ENCODE measurements at regions not wholly inside any gene's neighbourhood (a gene's known extent, or its start where the extent isn't known, plus 50 kb on each side); places are given as distances from the start of the nearest gene placed in this dataset.

GRCh38 chr1:34338871-34339270 lies 162.2 kb downstream of the C1orf94 start:
- TF ChIP-seq CTCF (IDR thresholded peaks at IDR 0.05; ENCODE audit: low read depth, low read length) = no peak

GRCh38 chr1:34341896-34342295 lies 165.2 kb downstream of the C1orf94 start:
- DNase-seq (ENCODE audit: low read depth in 2 of 2) = no peak
- no peak overlapping the region for H3K4me3 ChIP-seq (replicated peaks in 1 of 2; ENCODE audit: low read depth in 2 of 2, low read length in 2 of 2)

More at GRCh38 chr1:34338871-34339270, 162.2 kb downstream of the C1orf94 start:
- no peak overlapping the region for H3K4me3 ChIP-seq (replicated peaks in 1 of 2; ENCODE audit: low read depth in 2 of 2, low read length in 2 of 2)
- DNase-seq (ENCODE audit: low read depth in 2 of 2) = no peak

GRCh38 chr1:34342334-34342733 lies 165.6 kb downstream of the C1orf94 start:
- DNase-seq (ENCODE audit: low read depth in 2 of 2) = no peak
- no peak for TF ChIP-seq CTCF (IDR thresholded peaks at IDR 0.05; ENCODE audit: low read depth, low read length)
- H3K4me3 ChIP-seq (replicated peaks in 1 of 2; ENCODE audit: low read depth in 2 of 2, low read length in 2 of 2) = no peak overlapping the region

More at GRCh38 chr1:34341896-34342295, 165.2 kb downstream of the C1orf94 start:
- no peak for TF ChIP-seq CTCF (IDR thresholded peaks at IDR 0.05; ENCODE audit: low read depth, low read length)

GRCh38 chr1:34346128-34346527 lies 169.4 kb downstream of the C1orf94 start:
- TF ChIP-seq CTCF (IDR thresholded peaks at IDR 0.05; ENCODE audit: low read depth, low read length) = no peak
- H3K4me3 ChIP-seq (replicated peaks in 1 of 2; ENCODE audit: low read depth in 2 of 2, low read length in 2 of 2) = no peak overlapping the region
- DNase-seq (ENCODE audit: low read depth in 2 of 2) = no peak

GRCh38 chr1:34353409-34353808 lies 176.7 kb downstream of the C1orf94 start:
- no peak for DNase-seq (ENCODE audit: low read depth in 2 of 2)
- no peak for TF ChIP-seq CTCF (IDR thresholded peaks at IDR 0.05; ENCODE audit: low read depth, low read length)
- no peak overlapping the region for H3K4me3 ChIP-seq (replicated peaks in 1 of 2; ENCODE audit: low read depth in 2 of 2, low read length in 2 of 2)

GRCh38 chr1:34354367-34354766 lies 177.7 kb downstream of the C1orf94 start:
- no peak for DNase-seq (ENCODE audit: low read depth in 2 of 2)
- H3K4me3 ChIP-seq (replicated peaks in 1 of 2; ENCODE audit: low read depth in 2 of 2, low read length in 2 of 2) = no peak overlapping the region
- no peak for TF ChIP-seq CTCF (IDR thresholded peaks at IDR 0.05; ENCODE audit: low read depth, low read length)

GRCh38 chr1:34356853-34357252 lies 180.1 kb downstream of the C1orf94 start:
- H3K4me3 ChIP-seq (replicated peaks in 1 of 2; ENCODE audit: low read depth in 2 of 2, low read length in 2 of 2) = no peak overlapping the region
- DNase-seq (ENCODE audit: low read depth in 2 of 2) = no peak
- TF ChIP-seq CTCF (IDR thresholded peaks at IDR 0.05; ENCODE audit: low read depth, low read length) = no peak

All from cardiac fibroblast (primary cell).